Stimulated activated CD4-positive, alpha-beta T cell treated with anti-CD3 and anti-CD28 coated beads, Interleukin-2, amount 100 ng/mL, for 24 hours (primary cell): ENCODE measurements at regions not wholly inside any gene's neighbourhood (a gene's known extent, or its start where the extent isn't known, plus 50 kb on each side); places are given as distances from the start of the nearest gene placed in this dataset.
"Not testable (repeated sequence)": the region's sequence is repeated elsewhere in the genome, so short reads cannot be mapped to it uniquely, and the experiment has no call there.

Source experiments
- DNase-seq, 2 donors: peaks; one replicate each; pipeline ENCODE4 v3.0.0-alpha.2; 2020

DNA sequence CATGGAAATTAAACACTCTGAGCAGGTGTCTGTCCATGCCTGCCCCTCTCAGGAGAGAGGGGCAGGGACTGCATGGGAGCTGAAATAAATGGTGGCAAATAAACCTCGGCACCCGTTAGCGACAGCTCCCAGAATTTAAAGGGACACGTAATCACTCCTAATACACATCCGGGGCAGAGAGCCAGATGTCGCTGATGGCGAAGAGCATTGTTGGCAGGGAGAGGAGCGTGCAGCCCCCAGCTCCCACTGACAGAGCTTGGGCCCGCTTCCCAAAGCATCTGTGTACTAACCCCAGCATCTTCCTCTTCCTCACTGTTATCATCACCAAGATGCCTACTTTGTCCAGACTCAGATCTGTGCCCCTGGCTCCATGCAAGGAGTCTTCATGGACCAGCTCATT, 85.8 kb downstream of the IRX5 start:
- DNase-seq: no peak

DNA sequence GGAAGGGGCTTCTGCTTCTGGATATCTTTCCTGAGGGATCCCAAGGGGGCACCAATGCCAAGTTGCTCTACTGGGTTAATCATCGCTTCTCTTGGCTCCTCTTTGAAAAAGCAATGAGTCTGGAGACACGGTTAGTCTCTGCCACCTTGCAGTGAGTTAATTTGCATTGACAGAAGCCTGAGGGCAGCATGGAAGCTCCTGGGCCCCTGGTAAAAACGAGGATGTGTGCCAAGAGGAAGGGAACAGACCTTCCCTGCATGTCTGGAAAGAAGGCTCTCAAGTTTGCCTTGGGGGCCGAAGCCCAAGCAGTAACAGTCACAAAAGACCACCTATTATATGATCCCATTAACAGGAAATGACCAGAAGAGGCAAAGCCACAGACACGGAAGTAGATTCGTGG, 86.7 kb downstream of the IRX5 start:
- DNase-seq: no peak

DNA sequence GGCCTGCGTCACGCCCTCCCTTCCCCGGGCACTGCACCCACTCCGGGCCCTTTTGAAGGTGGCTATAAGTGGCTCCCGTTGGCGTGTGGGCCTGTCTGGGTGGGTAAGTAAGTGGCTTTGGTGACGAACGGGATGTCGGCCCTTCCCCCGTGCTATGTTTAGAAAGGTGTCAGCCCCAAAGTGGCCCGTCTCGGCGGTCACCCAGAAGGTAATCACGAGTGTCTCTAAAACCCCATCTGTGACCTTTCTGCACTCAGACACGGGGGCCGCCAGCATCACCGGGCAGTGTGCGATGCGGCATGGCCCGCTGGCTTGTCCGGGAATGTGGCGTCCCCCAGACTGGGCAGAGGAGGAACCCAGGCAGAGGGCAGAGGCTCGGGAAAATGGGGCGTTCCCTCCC, 88.2 kb downstream of the IRX5 start:
- no peak for DNase-seq

DNA sequence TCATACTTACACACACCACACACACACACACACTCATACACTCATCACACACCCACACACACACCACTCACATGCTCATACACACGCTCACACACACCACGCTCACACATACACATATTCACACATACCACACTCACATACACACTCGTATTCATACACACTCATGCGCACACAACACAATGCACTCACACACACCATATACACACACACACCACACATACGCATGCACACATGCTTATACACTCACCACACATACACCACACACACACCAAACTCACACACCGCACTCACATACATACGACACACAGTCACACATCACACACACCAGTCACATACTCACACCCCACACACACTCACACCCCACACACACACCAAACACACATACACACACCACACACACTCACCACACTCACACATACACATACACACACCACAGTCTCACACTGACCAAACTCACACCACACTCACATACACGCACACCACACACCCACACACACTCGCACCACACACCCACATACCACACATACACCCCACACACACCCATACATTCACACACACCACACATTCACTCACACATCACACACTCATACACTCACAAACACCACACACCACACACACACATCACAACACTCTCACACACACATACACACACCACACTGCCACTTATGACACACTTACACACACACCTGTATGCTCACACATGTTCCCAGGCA, 88.9 kb downstream of the IRX5 start:
- no peak for DNase-seq

DNA sequence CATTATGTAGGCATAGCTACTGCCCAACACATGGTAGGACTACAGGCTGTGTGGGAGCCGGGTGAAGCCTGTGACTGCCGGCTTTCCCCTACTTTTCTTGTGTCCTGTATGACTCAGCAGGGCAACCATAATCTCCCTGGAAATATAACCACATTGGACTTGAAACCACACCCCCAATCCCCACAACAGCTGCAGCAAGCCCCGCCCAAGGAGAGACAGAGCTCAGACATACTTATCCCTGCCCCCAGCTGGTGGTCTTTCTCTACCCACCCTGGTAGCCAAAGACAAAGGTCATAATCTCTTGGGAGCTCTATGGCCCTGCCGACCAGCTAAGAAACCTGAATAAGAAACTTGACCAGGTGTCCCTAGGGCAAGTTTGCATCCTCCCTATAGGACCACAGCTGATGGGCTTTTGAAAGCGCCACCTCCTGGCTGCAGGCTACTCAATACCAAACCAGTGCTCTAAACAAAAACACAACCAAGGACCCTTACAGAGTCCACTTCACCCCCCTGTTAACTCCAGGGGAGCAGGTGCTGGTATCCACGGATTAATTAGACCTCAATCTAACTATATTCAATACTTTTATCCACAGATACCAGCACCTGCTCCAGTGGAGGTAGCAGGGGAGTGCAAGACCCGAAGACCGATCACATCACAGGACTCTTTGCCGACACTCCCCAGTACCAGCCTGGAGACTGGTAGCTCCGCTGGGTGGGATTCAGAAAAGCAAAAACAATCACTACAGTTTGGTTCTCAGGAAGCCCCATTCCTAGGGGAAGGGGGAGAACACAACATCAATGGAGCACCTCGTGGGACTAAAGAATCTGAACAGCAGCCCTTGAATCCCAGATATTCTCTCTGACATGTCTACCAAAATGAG, 91.2 kb downstream of the IRX5 start:
- DNase-seq: no peak

DNA sequence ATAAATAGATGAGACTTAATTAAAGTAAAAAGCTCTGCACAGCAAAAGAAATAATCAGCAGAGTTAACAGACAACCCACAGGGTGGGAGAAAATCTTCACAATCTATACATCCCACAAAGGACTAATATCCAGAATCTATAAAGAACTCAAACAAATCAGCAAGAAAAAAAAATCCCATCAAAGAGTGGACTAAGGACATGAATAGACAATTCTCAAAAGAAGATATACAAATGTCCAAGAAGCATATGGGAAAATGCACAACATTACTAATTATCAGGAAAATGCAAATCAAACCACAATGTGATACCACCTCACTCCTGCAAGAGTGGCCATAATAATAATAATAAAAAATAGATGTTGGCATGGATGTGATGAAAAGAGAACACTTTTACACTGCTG, 96.6 kb downstream of the IRX5 start:
- not testable (repeated sequence) for DNase-seq

DNA sequence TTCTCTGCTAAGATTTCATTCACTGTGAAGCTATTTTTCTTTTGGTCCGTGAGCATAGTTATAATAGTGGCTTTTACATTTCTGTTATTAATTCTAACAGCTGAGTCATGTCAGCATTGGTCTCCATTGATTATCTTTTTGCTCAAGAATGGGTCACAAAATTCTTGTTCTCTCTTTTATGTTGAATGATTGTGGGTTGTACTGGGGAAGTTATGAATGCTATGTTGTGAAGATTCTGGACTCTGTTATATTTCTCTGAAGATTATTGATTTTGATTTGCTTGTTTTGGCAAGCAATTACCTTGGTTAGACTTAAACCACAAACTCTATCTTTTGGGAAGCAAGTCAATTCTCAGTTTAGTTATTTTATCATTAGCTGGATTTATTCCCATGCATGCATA, 98.8 kb downstream of the IRX5 start:
- DNase-seq: no peak

DNA sequence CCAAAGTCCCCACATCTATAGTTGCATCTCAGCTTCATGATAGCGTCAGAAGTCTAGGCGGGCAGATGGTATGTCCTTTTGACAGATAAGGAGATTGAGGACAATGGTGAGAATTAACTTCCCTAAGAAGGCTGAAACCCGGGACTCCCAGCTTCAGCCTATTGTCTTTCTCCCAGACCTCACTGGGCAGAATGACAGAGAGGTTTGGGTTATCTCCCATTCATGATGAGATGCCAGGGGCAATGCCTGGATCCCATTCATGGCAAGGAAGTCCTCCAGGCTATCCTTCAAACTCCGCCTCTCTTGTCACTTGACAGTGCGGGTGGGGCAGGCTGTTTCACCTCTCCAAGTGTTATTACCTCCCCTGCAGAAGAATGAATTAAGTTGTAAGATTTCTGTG, 100.3 kb downstream of the IRX5 start:
- no peak for DNase-seq

DNA sequence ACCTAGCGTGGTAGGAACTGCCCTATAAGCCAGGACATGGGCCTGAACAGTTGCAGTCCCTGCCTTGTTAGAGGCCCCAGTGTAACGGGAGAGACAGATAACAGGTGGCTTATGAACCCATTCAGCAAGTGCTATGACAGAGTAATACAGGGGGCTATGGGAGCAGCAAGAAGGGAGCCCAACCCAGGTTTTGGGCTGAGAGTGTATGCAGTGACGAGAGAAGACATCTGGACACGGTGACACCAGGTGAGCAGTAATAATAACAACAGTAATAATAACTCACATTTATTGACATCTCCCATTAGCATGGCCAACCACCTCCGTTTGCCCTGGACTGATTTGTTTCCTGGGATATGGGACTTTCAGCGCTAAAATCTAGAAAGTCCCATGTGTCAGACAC, 100.8 kb downstream of the IRX5 start:
- DNase-seq: no peak

DNA sequence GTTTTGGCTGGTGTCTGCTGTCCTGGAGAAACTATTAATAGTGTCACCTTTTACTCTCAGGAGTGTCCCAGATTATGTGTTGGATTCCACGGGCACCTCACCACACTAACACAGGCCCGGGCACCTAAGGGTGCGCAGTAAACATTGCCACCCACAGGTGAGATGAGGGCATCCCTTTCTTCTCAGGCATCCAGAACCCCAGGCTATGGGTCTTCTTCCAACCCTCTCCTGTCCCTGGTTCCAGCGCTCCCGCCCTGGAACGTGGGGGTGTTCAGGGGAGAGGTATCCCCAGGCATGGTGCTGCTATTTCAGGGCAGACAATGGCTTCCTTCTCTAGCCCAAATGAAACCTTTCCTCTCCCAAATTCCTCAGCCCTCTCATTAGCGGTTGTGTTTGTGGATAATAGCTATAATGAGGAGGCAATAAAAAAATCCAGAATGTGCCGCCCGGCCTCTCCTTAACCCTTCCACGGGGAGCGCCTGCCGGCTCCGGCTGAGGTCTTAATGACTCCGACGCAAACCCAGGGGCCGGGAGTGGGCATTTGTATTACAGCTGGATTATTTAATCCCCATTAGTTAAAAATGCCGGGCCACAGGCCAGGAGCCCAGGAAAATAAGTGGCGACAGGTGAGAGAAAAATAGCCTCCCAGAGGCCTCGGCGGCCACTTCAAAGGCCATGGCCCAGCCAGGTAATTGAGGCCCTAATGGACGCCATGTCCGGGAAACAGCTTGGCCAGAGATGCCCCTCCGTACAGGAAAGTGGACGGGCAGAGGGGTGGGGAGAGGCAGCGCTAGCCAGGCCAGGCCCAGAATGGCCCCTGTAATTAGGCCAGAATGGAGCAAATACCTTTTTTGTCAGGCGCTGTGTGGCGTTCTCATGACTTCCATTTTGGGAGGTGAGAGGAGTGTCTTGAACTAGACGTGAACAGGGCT, 102.8 kb downstream of the IRX5 start:
- no peak for DNase-seq

DNA sequence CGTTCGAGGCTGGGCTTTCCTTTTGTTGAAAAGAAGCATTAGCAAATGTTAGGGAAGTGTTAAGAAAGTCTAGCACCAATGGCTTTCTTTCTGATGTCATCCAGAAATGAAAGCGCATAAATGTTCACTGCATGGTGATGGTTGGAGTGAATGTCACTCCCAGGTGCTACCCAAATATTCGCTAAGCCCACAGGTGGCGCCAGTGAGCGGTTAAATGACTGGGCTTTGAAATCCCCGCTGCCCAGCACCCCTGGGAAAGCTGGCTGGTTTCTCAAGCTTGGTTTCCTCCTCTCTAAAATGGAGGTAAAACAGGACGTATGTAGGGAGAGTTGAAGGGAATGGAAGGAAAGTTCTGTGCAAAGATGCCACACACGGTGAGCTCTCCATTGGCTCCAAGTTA, 104.4 kb downstream of the IRX5 start:
- peak in 1 of 2 donors; percentile 61 for DNase-seq

DNA sequence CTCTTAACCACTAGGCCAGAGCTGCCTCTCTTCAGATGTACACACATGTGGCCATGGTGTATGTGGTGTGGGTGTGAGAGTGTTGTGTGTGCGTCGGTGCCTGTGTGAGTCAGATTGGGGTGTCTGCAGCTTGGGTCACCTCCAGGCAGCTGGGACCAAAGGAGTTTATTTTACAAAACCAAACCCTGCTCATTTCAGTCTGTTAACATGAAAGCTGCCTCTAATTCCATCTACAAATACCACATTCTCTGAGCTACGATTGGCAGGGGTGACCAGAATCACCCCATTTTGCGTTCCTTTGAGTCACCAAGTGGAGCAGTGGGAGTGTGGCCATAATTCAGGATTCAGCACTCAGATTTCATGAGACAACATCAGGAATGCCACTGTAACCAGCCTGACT, 105.3 kb downstream of the IRX5 start:
- no peak for DNase-seq

DNA sequence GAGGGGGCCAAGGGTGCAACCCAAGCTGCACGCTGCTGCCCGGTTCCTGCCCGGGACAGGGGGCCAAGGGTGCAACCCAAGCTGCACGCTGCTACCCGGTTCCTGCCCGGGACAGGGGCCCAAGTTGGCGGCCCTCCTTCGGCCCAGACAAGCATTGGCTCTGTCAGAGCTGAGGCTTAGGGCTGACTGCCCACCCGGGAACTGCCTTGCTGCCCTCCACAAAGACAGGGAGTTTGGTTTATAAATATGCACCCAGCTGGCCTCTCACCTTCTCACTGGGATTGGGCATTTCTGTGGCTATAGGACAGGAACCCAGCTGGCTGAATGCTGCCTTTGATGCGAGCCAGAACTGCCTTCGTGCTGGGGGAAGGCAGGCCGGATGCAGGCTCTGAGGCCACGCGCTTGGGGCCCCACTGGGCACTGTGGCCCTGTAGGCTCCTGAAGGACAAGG, 105.7 kb downstream of the IRX5 start:
- DNase-seq: no peak

DNA sequence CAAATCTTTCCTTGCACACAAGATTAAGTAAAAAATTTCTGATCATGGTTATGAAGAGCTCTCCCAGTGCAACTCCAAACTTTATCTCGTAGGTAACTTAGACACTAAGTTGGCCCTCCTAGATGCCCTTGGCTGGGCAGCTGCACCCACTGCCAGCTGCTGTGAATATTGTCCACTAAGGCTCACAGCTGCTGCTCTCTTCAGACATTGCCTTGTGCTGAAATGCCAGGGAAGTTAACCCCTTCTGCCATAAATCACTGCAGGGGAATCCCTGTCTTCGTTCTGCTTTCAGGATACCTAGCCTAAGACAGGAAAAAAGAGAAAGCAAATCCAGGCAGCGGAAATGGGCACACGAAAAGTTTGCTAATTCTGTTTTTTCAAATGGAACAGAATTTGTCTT, 106.4 kb downstream of the IRX5 start:
- DNase-seq: no peak

DNA sequence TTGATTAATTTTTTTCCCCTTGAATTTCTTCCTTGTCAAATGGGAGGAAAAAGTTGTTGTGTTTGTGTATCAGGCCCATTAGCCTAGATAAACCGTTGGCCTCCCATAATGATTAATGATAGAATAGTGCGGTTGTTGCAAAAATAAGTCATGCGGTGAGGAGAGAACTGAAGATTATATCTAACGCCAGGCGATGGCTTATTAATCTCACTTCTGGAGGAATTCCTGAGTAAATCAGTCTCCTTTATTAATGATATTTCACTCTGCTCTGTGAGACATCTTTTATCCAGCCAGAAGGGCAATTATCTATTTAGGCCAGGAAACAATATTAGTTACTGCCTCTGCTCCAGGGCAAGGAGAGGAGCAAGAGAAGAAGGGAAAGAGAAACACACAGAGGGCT, 107.3 kb downstream of the IRX5 start:
- DNase-seq: no peak

DNA sequence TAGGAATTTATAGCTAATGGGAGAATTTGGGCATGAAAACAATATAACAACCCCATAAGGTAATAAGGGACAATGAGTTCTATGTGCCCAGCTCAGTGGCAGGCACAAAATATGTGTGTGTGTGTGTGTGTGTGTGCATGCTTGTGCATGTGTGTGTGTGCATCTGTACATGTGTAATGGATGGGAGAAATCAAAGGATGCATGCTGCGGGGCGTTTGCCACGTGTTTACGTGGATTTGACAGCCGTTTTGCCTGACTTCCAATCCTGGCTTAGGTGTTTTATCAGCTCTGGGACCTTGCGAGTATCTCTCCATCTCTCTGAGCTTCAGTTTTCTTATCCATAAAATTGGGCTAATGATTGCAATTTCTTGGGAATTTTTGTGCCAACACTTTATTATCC, 108.4 kb downstream of the IRX5 start:
- no peak for DNase-seq

DNA sequence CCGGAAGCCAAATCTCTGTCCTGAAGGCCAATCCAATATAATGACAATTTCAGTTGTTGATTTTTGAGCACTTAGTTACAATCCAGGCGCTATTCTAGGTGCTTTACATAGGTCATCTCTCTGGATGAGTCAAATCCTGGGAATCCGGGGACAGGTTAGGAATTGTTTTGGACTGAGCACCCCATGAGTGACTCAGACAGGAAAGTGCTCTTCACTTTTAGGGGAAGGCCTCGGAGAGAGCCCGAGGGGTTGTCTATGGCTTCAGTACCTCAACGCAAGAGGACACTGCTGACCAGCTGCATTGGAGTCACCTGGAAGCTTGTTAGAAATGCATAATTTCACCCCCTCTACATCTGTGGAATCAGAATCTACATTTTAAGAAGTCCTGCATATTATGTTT, 108.8 kb downstream of the IRX5 start:
- DNase-seq: no peak

DNA sequence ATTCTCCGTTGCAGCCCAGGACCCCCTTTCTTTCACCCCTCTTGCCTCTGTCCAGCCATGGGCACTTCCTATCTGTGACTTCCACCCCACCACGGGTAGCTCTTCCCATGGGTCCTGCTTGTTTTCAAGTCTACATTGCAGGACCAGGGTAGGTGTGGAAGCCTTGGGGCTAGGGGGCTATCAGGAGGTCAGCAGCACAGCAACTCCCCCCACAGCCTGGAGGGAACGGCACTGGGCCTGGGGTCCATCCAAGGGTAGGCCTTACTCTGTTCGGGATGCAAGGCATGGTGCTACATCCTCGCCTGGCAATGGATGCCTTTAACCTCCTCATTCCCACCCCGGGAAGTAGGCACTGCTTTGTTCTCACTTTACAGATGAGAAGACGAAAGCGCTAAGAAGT, 109.3 kb downstream of the IRX5 start:
- no peak for DNase-seq

DNA sequence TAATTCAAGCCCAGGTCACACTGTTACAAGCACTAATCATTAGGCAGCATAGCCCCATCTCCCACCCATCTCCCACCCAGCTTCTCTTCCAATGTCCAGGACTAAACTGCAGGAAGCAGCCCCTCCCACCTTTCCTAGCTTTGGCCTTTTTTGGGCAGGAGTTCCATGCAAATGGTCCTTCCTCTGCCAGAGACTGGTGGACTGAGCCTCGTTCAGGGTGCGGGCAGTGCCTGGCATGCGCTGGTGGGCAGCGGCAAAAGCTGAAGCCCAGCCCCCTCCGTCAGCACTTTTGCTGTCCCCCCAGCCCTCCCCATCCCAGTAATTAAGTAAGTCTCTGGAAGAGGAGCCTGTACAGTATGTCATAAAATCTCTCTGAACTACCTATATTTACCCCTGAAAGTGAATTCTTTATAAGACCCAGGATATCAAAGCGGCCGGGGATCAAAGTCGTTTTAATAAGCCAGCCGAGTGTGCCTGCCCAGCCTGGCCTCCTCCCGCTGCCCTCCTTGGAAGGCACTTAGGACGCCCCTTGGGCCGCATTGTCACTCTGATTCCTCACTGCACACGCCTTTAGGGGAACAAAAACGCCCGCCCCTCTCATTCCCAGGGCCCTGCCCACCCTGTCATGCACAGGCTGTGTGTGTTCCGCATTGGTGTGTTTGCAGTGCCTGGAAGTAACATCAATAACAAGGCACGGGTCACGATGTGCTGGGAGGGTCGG, 109.9 kb downstream of the IRX5 start:
- DNase-seq: no peak

DNA sequence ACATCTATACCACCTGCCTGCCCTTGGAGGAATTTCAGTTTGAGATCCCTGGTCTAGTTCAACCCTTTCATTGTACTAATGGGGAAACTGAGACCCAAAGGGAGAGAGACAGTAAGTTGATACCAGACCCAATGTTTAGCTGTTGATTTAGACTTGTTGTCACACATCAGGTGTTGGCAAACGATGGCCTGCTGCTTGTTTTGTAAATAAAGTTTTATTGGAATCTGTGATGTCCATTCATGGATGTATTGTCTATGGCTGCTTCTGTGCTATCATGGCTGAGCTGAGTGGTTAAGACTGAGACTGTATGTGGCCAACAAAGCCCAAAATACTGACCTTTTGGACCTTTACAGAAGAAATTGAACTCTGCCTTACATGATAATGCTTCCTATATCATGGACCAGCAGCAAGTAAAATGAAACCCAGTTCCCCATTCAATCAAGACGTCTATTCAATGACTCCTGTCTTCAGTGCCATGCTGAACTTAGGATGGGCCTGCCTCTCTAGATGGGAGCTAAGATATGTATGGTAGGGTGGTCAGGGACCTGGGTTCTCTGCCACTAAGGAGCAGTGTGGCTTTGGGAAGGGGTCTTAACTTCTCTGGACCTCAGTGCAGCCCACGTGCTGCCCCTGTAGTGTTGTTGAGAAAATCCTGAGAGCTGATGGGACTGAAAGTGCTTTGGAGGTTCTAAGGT, 111.0 kb downstream of the IRX5 start:
- no peak for DNase-seq

DNA sequence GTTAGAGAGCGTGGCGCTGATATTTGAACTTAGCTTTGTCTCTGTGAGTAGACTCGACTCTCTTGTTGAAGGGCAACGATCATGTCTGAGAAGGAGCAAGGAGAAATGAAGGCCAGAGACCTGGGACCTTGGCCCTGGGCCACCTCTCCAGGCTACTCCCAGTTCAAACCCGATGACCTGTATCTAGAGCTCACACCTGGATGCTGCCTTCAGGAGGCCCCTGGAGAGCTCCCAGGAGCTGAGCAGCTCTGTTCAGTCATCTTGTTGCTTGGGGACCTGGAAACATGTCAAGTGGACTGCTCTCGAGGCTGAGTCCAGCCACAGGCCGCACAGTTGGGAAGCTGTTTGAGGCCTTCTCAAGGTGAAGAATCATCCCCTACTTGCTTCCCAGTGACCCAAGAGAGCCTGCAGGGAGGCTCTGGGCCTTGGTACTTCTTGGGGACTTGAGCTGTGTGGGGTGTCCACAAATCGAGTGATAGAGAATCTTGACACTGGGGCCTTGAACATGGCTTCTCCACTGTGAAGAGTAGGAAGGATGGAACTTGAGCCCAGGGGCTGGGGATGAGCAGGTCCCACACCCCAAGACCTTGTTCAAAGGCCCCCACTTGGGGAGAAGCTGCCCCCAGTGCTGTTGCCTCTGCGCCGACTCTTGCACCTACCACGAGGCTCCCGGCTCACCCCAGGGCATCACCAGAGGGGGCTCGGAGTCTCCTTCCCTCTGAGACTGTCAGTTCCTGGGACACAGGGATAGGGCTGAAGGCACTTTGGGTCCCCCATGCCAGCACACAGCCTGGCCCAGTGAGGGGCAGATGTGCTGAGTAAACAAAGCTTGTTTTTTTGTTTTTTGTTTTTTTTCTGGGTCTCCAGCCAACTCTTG, 112.1 kb downstream of the IRX5 start:
- DNase-seq: no peak
